CD4-positive, alpha-beta memory T cell (primary cell): ENCODE measurements at regions not wholly inside any gene's neighbourhood (a gene's known extent, or its start where the extent isn't known, plus 50 kb on each side); places are given as distances from the start of the nearest gene placed in this dataset.

Experiments
- CTCF ChIA-PET: fragments of 350-600 bp; sonication (Branson Sonifier 250); formaldehyde crosslinking; loops from one replicate; lab custom pipeline; 2021; ENCODE audit warnings: inconsistent platforms; ENCODE audit not compliant: partially characterized antibody; lab: Charles Lee
- POLR2A ChIA-PET: fragments of 350-600 bp; sonication (Branson Sonifier 250); formaldehyde crosslinking; loops from one replicate; lab custom pipeline; 2021; ENCODE audit not compliant: partially characterized antibody; lab: Charles Lee
- DNase-seq, 5 donors: peaks; one replicate each; pipeline versions ENCODE4 v3.0.0 to v3.0.0-alpha.2; 2020 to 2022; ENCODE audit warnings: mixed read lengths in 1 of 5
- H3K27ac ChIP-seq: one replicate; pipeline ENCODE4 v1.7.0; 2013; ENCODE audit warnings: low read depth, low read length
- H3K27me3 ChIP-seq: 2 replicates; pipeline ENCODE4 v1.7.0; 2013; ENCODE audit warnings: mild to moderate bottlenecking, low read length, moderate library complexity; ENCODE audit not compliant: insufficient read depth
- H3K36me3 ChIP-seq: 2 replicates; pipeline ENCODE4 v1.7.0; 2013; ENCODE audit warnings: mild to moderate bottlenecking, low read length, moderate library complexity; ENCODE audit not compliant: insufficient read depth
- H3K4me1 ChIP-seq: 2 replicates; pipeline ENCODE4 v1.7.0; 2013; ENCODE audit warnings: mild to moderate bottlenecking, low read length, moderate library complexity; ENCODE audit not compliant: insufficient read depth
- H3K4me3 ChIP-seq, 2 donors: one replicate each; pipeline ENCODE4 v1.7.0; 2013; ENCODE audit warnings: low read length in 2 of 2, mild to moderate bottlenecking in 1 of 2
- H3K9me3 ChIP-seq, 2 donors: one replicate each; pipeline ENCODE4 v1.7.0; 2013; ENCODE audit warnings: low read length in 2 of 2, control low read depth in 1 of 2; ENCODE audit not compliant: control insufficient read depth in 1 of 2
- H3K27ac Mint-ChIP-seq, 7 donors: one replicate each; pipeline ENCODE4 v1.8.0; 2020 to 2021; ENCODE audit warnings: mixed read lengths in 7 of 7, mild to moderate bottlenecking in 6 of 7, inconsistent platforms in 3 of 7, moderate library complexity in 3 of 7
- H3K27me3 Mint-ChIP-seq, 2 donors: one replicate each; pipeline ENCODE4 v1.8.0; 2020 to 2021; ENCODE audit warnings: mixed read lengths in 2 of 2
- H3K36me3 Mint-ChIP-seq, 2 donors: one replicate each; pipeline ENCODE4 v1.8.0; 2020 to 2021; ENCODE audit warnings: mixed read lengths in 2 of 2, inconsistent platforms in 1 of 2, mild to moderate bottlenecking in 1 of 2
- H3K4me1 Mint-ChIP-seq, 4 donors: one replicate each; pipeline ENCODE4 v1.8.0; 2020 to 2021; ENCODE audit warnings: mixed read lengths in 4 of 4, mild to moderate bottlenecking in 1 of 4
- H3K4me3 Mint-ChIP-seq, 8 donors: one replicate each; pipeline ENCODE4 v1.8.0; 2020 to 2021; ENCODE audit warnings: mixed read lengths in 8 of 8, mild to moderate bottlenecking in 7 of 8, moderate library complexity in 6 of 8, inconsistent platforms in 3 of 8
- H3K9me3 Mint-ChIP-seq, 8 donors: one replicate each; pipeline ENCODE4 v1.8.0; 2020 to 2021; ENCODE audit warnings: mixed read lengths in 8 of 8, mild to moderate bottlenecking in 5 of 8, inconsistent platforms in 3 of 8, moderate library complexity in 1 of 8
- intact Hi-C: fragments of 100-400 bp; cut with micrococcal nuclease; formaldehyde crosslinking; loops from one replicate; pipeline ENCODE4 v1.15.1; 2023

DNA sequence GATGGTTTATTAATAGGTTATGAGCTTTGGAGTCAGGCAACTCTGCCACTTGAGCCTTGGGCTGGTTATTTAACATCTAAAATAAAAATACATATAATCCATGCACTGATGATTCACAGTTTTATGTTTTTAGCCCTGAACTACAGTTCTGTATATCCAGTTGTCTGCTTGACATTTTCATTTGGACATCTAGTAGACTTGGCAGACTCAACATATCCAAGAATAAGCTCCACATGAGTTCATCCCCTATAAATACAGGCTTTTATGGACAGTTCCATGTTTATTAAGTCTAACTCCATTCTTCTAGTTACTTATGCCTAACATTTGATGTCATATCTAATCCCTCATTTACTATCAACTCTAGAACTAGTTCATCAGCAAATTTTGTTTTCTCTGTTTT, 174.2 kb downstream of the KIF2B start:
- POLR2A ChIA-PET, result no interaction called here
- Mint-ChIP-seq H3K36me3 (no peaks in the 10 kb centered on the region), H3K4me3 (no peak overlapping the region)

DNA sequence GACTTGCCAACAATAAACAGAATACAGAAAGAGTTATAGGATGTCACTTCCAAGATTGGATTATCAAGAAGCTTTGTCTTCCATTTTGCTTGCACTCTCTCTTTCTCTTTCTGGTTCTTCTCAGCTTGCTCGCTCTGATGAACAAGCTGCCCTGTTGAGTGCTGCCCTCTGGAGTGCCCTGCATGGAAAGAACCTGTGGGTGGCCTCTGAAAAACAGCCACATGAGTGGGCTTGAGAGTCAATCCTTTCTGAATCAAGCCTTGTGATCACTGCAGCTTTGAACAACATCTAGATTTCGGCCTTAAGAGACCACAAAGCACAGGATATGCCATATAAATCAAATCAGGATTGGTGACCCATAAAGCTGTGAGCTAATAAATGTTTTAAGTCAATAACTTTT, 185.1 kb downstream of the KIF2B start:
- Mint-ChIP-seq H3K36me3 (no peaks in the 10 kb centered on the region), H3K9me3 (peaks cover 0 to 15% (median 4%) of the 10 kb centered on the region in 8 donors), H3K27ac (no peak overlapping the region)

More for the DNA sequence above, 174.2 kb downstream of the KIF2B start:
- no peaks in the 10 kb centered on the region for H3K4me1 ChIP-seq
- Mint-ChIP-seq H3K27ac (no peak overlapping the region), H3K27me3 (no peaks in the 10 kb centered on the region), H3K4me1 (no peaks in the 10 kb centered on the region), H3K9me3 (peaks cover 0 to 17% (median 6%) of the 10 kb centered on the region in 8 donors)
- no peaks in the 10 kb centered on the region for H3K36me3 ChIP-seq
- H3K27ac ChIP-seq, result no peak overlapping the region
- no peak overlapping the region for H3K4me3 ChIP-seq
- DNase-seq, result no peak
- H3K27me3 ChIP-seq, result no peaks in the 10 kb centered on the region
- CTCF ChIA-PET, result no interaction called here
- no peaks in the 10 kb centered on the region for H3K9me3 ChIP-seq
- intact Hi-C loops, result no loop called here

DNA sequence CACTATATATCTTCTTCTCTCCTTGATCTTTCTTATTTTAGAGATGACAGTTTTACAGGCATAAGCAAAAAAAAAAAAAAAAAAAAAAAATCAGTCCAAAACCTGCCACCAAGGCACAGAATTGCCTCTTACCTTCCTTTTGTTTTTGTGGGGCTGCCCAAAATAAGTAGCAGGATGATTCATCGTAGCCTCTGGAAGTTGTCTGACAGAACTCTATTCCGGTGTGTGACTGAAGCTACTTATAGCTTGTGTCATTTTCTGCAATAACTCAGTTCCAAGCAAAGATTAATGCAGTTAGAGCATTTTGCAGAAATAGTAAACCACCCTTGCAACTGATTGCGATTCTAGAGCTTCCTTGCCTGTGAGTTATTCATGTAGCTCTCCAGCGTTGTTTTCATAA, 186.8 kb downstream of the KIF2B start:
- Histone ChIP-seq H3K4me3 (no peak overlapping the region), H3K9me3 (no peaks in the 10 kb centered on the region), H3K4me1 (no peaks in the 10 kb centered on the region), H3K27me3 (no peaks in the 10 kb centered on the region), H3K36me3 (no peaks in the 10 kb centered on the region), H3K27ac (no peak overlapping the region)
- Mint-ChIP-seq H3K9me3 (peaks cover 1 to 15% (median 7%) of the 10 kb centered on the region in 8 donors), H3K4me1 (no peaks in the 10 kb centered on the region), H3K27ac (no peak overlapping the region), H3K36me3 (no peaks in the 10 kb centered on the region), H3K4me3 (no peak overlapping the region), H3K27me3 (no peaks in the 10 kb centered on the region)
- intact Hi-C loops, result no loop called here
- no peak for DNase-seq
- POLR2A ChIA-PET, result no interaction called here
- CTCF ChIA-PET, result no interaction called here

More for the DNA sequence above, 185.1 kb downstream of the KIF2B start:
- DNase-seq, result no peak
- Histone ChIP-seq H3K4me3 (no peak overlapping the region), H3K27me3 (no peaks in the 10 kb centered on the region), H3K9me3 (no peaks in the 10 kb centered on the region), H3K4me1 (no peaks in the 10 kb centered on the region), H3K36me3 (no peaks in the 10 kb centered on the region), H3K27ac (no peak overlapping the region)
- no peaks in the 10 kb centered on the region for H3K27me3 Mint-ChIP-seq
- no peaks in the 10 kb centered on the region for H3K4me1 Mint-ChIP-seq
- CTCF ChIA-PET, result no interaction called here
- H3K4me3 Mint-ChIP-seq, result no peak overlapping the region
- POLR2A ChIA-PET, result no interaction called here
- intact Hi-C loops, result no loop called here

DNA sequence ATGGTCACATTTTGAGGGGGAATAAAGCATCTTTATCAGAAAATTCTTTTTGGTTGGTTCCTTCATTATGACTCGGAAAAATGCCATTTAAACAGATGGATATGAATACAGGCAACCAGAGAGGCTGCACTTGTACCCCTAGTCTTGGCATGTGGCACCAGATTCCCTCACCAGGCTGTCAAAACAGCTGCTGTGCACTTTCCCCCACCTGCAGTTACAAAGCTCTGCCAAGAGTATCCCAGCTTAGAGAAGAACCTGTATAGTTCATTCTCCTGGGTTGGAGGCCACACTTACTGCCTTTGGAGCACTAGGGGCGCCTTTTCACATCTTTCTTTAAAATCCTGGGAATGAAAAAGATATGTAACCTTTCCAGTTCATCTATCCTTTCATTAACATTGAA, 190.3 kb downstream of the KIF2B start:
- Histone ChIP-seq H3K9me3 (no peaks in the 10 kb centered on the region), H3K27me3 (no peaks in the 10 kb centered on the region), H3K4me1 (no peaks in the 10 kb centered on the region), H3K36me3 (no peaks in the 10 kb centered on the region), H3K27ac (no peak overlapping the region), H3K4me3 (no peak overlapping the region)
- H3K4me1 Mint-ChIP-seq, result no peaks in the 10 kb centered on the region
- no peak for DNase-seq
- no peaks in the 10 kb centered on the region for H3K27me3 Mint-ChIP-seq
- no peaks in the 10 kb centered on the region for H3K36me3 Mint-ChIP-seq
- CTCF ChIA-PET, result no interaction called here
- intact Hi-C loops, result no loop called here
- POLR2A ChIA-PET, result no interaction called here
- H3K27ac Mint-ChIP-seq, result no peak overlapping the region
- H3K4me3 Mint-ChIP-seq, result no peak overlapping the region
- peaks cover 0 to 24% (median 6%) of the 10 kb centered on the region in 8 donors for H3K9me3 Mint-ChIP-seq

DNA sequence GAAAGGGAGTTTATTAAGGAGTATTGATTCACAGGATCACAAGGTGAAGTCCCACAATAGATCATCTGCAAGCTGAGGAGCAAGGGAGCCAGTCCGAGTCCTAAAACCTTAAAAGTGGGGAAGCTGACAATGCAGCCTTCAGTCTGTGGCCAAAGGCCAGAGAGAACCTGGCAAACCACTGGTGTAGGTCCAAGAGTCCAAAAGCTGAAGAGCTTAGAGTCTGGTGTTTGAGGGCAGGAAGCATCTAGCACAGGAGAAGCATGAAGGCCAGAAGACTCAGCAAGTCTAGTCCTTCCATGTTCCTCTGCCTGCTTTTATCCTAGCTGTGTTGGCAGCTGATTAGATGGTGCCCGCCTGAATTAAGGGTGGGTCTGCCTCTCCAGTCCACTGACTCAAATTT, 193.0 kb downstream of the KIF2B start:
- Histone ChIP-seq H3K9me3 (no peaks in the 10 kb centered on the region), H3K4me3 (no peak overlapping the region), H3K27ac (no peak overlapping the region), H3K36me3 (no peaks in the 10 kb centered on the region), H3K27me3 (no peaks in the 10 kb centered on the region), H3K4me1 (no peaks in the 10 kb centered on the region)
- CTCF ChIA-PET, result no interaction called here
- intact Hi-C loops, result no loop called here
- Mint-ChIP-seq H3K4me1 (no peaks in the 10 kb centered on the region), H3K27me3 (no peaks in the 10 kb centered on the region), H3K4me3 (no peak overlapping the region), H3K36me3 (no peaks in the 10 kb centered on the region), H3K27ac (no peak overlapping the region), H3K9me3 (peaks cover 0 to 24% (median 5%) of the 10 kb centered on the region in 8 donors)
- POLR2A ChIA-PET, result no interaction called here
- no peak for DNase-seq

DNA sequence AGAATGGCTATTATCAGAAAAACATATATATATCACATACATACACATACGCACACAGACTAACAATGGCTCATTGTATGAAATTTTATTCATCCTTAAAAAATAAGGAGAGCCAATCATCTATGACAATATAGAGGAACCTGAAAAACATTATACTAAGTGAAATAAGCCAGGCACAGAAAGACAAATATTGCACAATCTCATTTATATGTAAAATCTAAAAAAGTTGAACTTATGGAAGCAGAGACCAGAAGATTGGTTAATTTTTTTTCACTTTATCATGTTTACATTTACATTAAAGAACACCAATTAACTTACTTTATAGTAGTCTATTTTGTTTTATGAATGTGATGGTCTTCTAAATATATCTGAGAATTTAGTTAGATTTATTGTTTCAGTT, 198.7 kb downstream of the KIF2B start:
- Histone ChIP-seq H3K4me3 (no peak overlapping the region), H3K27ac (no peak overlapping the region), H3K4me1 (no peaks in the 10 kb centered on the region), H3K27me3 (no peaks in the 10 kb centered on the region), H3K9me3 (no peaks in the 10 kb centered on the region), H3K36me3 (no peaks in the 10 kb centered on the region)
- Mint-ChIP-seq H3K27me3 (no peaks in the 10 kb centered on the region), H3K4me3 (no peak overlapping the region), H3K9me3 (peaks cover 4 to 16% (median 8%) of the 10 kb centered on the region in 8 donors), H3K27ac (no peak overlapping the region), H3K4me1 (no peaks in the 10 kb centered on the region), H3K36me3 (no peaks in the 10 kb centered on the region)
- ChIA-PET POLR2A (no interaction called here), CTCF (no interaction called here)
- intact Hi-C loops, result no loop called here
- no peak for DNase-seq

DNA sequence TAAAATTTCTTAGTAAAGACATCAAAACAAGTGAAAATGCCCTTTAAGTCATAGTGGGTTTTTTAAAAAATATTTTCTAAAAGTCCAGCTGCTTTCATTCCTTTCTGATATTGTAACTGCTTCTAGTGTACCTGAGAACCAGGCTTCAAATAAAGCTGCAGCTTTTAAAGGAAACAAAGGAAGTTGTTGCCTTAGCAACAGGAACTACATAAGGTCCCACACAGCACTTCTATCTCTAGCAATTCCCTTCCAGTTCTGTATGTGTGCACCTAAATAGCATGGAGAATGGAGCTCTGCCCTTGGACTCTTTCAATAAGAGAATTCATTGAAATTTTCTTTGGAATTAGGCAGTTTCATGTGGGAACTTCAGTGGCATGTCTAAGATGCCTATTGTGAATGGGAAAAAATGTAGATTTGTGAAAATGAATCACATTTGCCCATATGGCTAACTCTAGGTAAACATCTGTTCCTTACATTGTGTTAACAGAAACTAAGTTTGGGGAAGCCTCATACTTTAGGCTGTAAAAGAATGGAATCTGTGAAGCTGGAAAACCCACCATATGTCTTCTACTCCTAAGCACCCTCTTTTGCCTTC, 206.4 kb downstream of the KIF2B start:
- Histone ChIP-seq H3K36me3 (no peaks in the 10 kb centered on the region), H3K9me3 (no peaks in the 10 kb centered on the region), H3K27me3 (no peaks in the 10 kb centered on the region), H3K27ac (no peak overlapping the region), H3K4me1 (no peaks in the 10 kb centered on the region), H3K4me3 (no peak overlapping the region)
- Mint-ChIP-seq H3K4me3 (no peak overlapping the region), H3K36me3 (no peaks in the 10 kb centered on the region), H3K27me3 (no peaks in the 10 kb centered on the region), H3K4me1 (no peaks in the 10 kb centered on the region), H3K9me3 (peaks cover 3 to 22% (median 7%) of the 10 kb centered on the region in 8 donors), H3K27ac (no peak overlapping the region)
- intact Hi-C loops, result no loop called here
- DNase-seq, result no peak
- ChIA-PET POLR2A (no interaction called here), CTCF (no interaction called here)

DNA sequence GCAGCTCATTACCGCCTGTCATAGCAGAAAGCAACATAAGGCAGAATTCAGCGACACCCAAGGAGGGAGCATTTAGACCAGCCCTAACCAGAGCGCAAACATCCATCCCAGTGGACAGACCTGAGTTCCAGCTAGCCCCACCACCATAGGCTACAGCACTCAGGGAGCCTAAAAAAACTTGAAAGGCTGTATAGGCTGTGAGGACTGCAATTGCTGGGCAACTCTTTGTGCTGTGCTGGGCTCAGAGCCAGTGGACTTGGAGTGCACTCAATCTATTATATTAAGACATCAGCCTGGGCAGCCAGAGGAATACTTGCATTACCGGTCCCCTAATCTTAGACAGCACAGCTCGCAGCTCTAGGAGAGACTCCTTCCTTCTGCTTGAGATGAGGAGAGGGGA, 207.3 kb downstream of the KIF2B start:
- CTCF ChIA-PET, result no interaction called here

More for the DNA sequence above, 207.3 kb downstream of the KIF2B start:
- Mint-ChIP-seq H3K27me3 (no peaks in the 10 kb centered on the region), H3K36me3 (no peaks in the 10 kb centered on the region), H3K27ac (no peak overlapping the region), H3K4me3 (no peak overlapping the region), H3K4me1 (no peaks in the 10 kb centered on the region), H3K9me3 (peaks cover 3 to 22% (median 6%) of the 10 kb centered on the region in 8 donors)
- intact Hi-C loops, result no loop called here
- no peak for DNase-seq
- POLR2A ChIA-PET, result no interaction called here
- Histone ChIP-seq H3K4me3 (no peak overlapping the region), H3K27ac (no peak overlapping the region), H3K4me1 (no peaks in the 10 kb centered on the region), H3K36me3 (no peaks in the 10 kb centered on the region), H3K9me3 (no peaks in the 10 kb centered on the region), H3K27me3 (no peaks in the 10 kb centered on the region)
